ENCODE measurements at regions not wholly inside any gene's neighbourhood (a gene's known extent, or its start where the extent isn't known, plus 50 kb on each side); places are given as distances from the start of the nearest gene placed in this dataset.

DNA sequence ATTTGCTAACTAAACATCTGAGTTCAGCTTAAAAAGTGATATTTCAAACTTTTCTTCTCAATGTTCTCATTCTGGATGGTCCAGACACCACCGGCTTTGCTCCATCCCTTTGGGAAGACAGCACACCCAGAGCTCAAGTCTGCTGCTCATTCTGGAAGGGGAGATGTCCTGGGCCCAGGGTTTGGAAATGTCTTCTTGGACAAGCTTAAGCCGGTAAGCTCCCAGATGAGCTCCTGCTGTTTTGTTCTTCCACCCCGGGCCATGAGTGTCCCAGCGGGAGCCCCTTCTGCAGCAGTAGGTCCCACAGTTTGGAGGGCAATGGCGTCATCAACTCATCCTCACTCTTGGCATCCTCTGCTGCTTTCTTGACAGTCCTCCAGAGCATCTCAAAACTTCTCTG, 105.2 kb downstream of the TMEM100 start:
- TF ChIP-seq POLR2A (IDR thresholded peaks at IDR 0.05), result no peak
- no peak for TF ChIP-seq CTCF (IDR thresholded peaks at IDR 0.05)
- no peak for TF ChIP-seq POLR2AphosphoS5 (IDR thresholded peaks at IDR 0.05)
- no peak for TF ChIP-seq EP300 (IDR thresholded peaks at IDR 0.05)
